ENCODE measurements at regions not wholly inside any gene's neighbourhood (a gene's known extent, or its start where the extent isn't known, plus 50 kb on each side); places are given as distances from the start of the nearest gene placed in this dataset.
"Not testable (repeated sequence)": the region's sequence is repeated elsewhere in the genome, so short reads cannot be mapped to it uniquely, and the experiment has no call there.

GRCh38 chr2:186426153-186427016, 59.7 kb upstream of the ZC3H15 start:
- Histone ChIP-seq H4K8ac (ENCODE audit: low read depth, low read length) (no peak overlapping the region), H4K12ac (ENCODE audit: low read depth, low read length) (no peak overlapping the region), H3K18ac (ENCODE audit: low read length) (no peak overlapping the region), H2BK120ac (ENCODE audit: insufficient read depth, low read length, poor library complexity) (no peak overlapping the region), H3K4me2 (ENCODE audit: low read length) (no peak overlapping the region), H3K23ac (ENCODE audit: low read length) (no peak overlapping the region), H3K27ac (ENCODE audit: low read depth, low read length) (no peak overlapping the region), H3K27me3 (ENCODE audit: insufficient read depth, low read length) (no peaks in the 10 kb centered on the region), H3K79me1 (ENCODE audit: low read length) (no peaks in the 10 kb centered on the region), H2AFZ (ENCODE audit: insufficient read depth, low read length, poor library complexity) (no peak overlapping the region), H2BK5ac (ENCODE audit: low read depth, low read length, poor library complexity) (no peak overlapping the region), H3K36me3 (ENCODE audit: control insufficient read depth in 1 of 2, insufficient read depth in 2 of 2, low read length in 2 of 2) (no peaks in the 10 kb centered on the region), H3K9ac (ENCODE audit: low read length) (no peak overlapping the region), H3K14ac (ENCODE audit: low read length) (no peak overlapping the region), H3K4ac (ENCODE audit: low read depth, low read length) (no peak overlapping the region), H4K91ac (ENCODE audit: low read depth, low read length) (no peak overlapping the region), H3K4me3 (ENCODE audit: low read depth, low read length) (no peak overlapping the region), H2AK5ac (ENCODE audit: low read length) (no peak overlapping the region), H3K9me3 (ENCODE audit: insufficient read depth, low read depth, low read length) (no peaks in the 10 kb centered on the region), H2BK12ac (ENCODE audit: low read length) (no peak overlapping the region), H3K79me2 (ENCODE audit: control insufficient read depth, insufficient read depth, low read length, poor library complexity) (no peaks in the 10 kb centered on the region), H3K4me1 (ENCODE audit: control insufficient read depth in 1 of 2, insufficient read depth in 2 of 2, low read length in 2 of 2) (no peaks in the 10 kb centered on the region)
- no peak for DNase-seq
- WGBS (ENCODE audit: extremely low coverage, insufficient coverage, insufficient read length) = no CpG with 5 or more reads among the region's 3 CpGs

GRCh38 chr2:186427017-186427350, 59.1 kb upstream of the ZC3H15 start:
- not testable (repeated sequence) for DNase-seq; H4K12ac ChIP-seq (ENCODE audit: low read depth, low read length); H4K8ac ChIP-seq (ENCODE audit: low read depth, low read length); H3K27ac ChIP-seq (ENCODE audit: low read depth, low read length); H3K27me3 ChIP-seq (ENCODE audit: insufficient read depth, low read length); H3K36me3 ChIP-seq (ENCODE audit: control insufficient read depth in 1 of 2, insufficient read depth in 2 of 2, low read length in 2 of 2); H3K18ac ChIP-seq (ENCODE audit: low read length); H3K4me2 ChIP-seq (ENCODE audit: low read length); H3K4me1 ChIP-seq (ENCODE audit: control insufficient read depth in 1 of 2, insufficient read depth in 2 of 2, low read length in 2 of 2); H2BK120ac ChIP-seq (ENCODE audit: insufficient read depth, low read length, poor library complexity); H4K91ac ChIP-seq (ENCODE audit: low read depth, low read length); H2AK5ac ChIP-seq (ENCODE audit: low read length); H3K9me3 ChIP-seq (ENCODE audit: insufficient read depth, low read depth, low read length); H2AFZ ChIP-seq (ENCODE audit: insufficient read depth, low read length, poor library complexity); H3K4ac ChIP-seq (ENCODE audit: low read depth, low read length); H2BK12ac ChIP-seq (ENCODE audit: low read length); H3K79me2 ChIP-seq (ENCODE audit: control insufficient read depth, insufficient read depth, low read length, poor library complexity); H2BK5ac ChIP-seq (ENCODE audit: low read depth, low read length, poor library complexity); H3K23ac ChIP-seq (ENCODE audit: low read length); H3K79me1 ChIP-seq (ENCODE audit: low read length); H3K4me3 ChIP-seq (ENCODE audit: low read depth, low read length); H3K14ac ChIP-seq (ENCODE audit: low read length); H3K9ac ChIP-seq (ENCODE audit: low read length)
- no CpG with 5 or more reads among the region's 3 CpGs for WGBS (ENCODE audit: extremely low coverage, insufficient coverage, insufficient read length)

GRCh38 chr2:186427970-186428369, 58.1 kb upstream of the ZC3H15 start:
- H2BK12ac ChIP-seq (ENCODE audit: low read length) = no peak overlapping the region
- no peak overlapping the region for H4K8ac ChIP-seq (ENCODE audit: low read depth, low read length)
- H3K18ac ChIP-seq (ENCODE audit: low read length) = no peak overlapping the region
- H3K4ac ChIP-seq (ENCODE audit: low read depth, low read length) = no peak overlapping the region
- no peak overlapping the region for H3K4me2 ChIP-seq (ENCODE audit: low read length)
- H2AK5ac ChIP-seq (ENCODE audit: low read length) = no peak overlapping the region
- H4K91ac ChIP-seq (ENCODE audit: low read depth, low read length) = no peak overlapping the region
- H3K27me3 ChIP-seq (ENCODE audit: insufficient read depth, low read length) = no peaks in the 10 kb centered on the region
- no peak for DNase-seq
- no peak overlapping the region for H3K9ac ChIP-seq (ENCODE audit: low read length)
- no peak overlapping the region for H3K14ac ChIP-seq (ENCODE audit: low read length)
- no peak overlapping the region for H3K23ac ChIP-seq (ENCODE audit: low read length)
- WGBS (ENCODE audit: extremely low coverage, insufficient coverage, insufficient read length) = no CpG with 5 or more reads among the region's 2 CpGs
- H3K79me1 ChIP-seq (ENCODE audit: low read length) = no peaks in the 10 kb centered on the region
- H2AFZ ChIP-seq (ENCODE audit: insufficient read depth, low read length, poor library complexity) = no peak overlapping the region
- H3K4me3 ChIP-seq (ENCODE audit: low read depth, low read length) = no peak overlapping the region
- H3K27ac ChIP-seq (ENCODE audit: low read depth, low read length) = no peak overlapping the region
- no peaks in the 10 kb centered on the region for H3K79me2 ChIP-seq (ENCODE audit: control insufficient read depth, insufficient read depth, low read length, poor library complexity)
- H3K4me1 ChIP-seq (ENCODE audit: control insufficient read depth in 1 of 2, insufficient read depth in 2 of 2, low read length in 2 of 2) = no peaks in the 10 kb centered on the region
- H2BK5ac ChIP-seq (ENCODE audit: low read depth, low read length, poor library complexity) = no peak overlapping the region
- H4K12ac ChIP-seq (ENCODE audit: low read depth, low read length) = no peak overlapping the region
- H2BK120ac ChIP-seq (ENCODE audit: insufficient read depth, low read length, poor library complexity) = no peak overlapping the region
- H3K9me3 ChIP-seq (ENCODE audit: insufficient read depth, low read depth, low read length) = peaks cover 3% of the 10 kb centered on the region
- no peaks in the 10 kb centered on the region for H3K36me3 ChIP-seq (ENCODE audit: control insufficient read depth in 1 of 2, insufficient read depth in 2 of 2, low read length in 2 of 2)

GRCh38 chr2:186429104-186429503, 57.0 kb upstream of the ZC3H15 start:
- no peaks in the 10 kb centered on the region for H3K27me3 ChIP-seq (ENCODE audit: insufficient read depth, low read length)

More at GRCh38 chr2:186429104-186429503, 57.0 kb upstream of the ZC3H15 start:
- H3K9ac ChIP-seq (ENCODE audit: low read length) = no peak overlapping the region
- no peak overlapping the region for H2BK12ac ChIP-seq (ENCODE audit: low read length)
- no peak overlapping the region for H4K12ac ChIP-seq (ENCODE audit: low read depth, low read length)
- H3K4me3 ChIP-seq (ENCODE audit: low read depth, low read length) = no peak overlapping the region
- no peak overlapping the region for H4K8ac ChIP-seq (ENCODE audit: low read depth, low read length)
- H3K4ac ChIP-seq (ENCODE audit: low read depth, low read length) = no peak overlapping the region
- H2BK120ac ChIP-seq (ENCODE audit: insufficient read depth, low read length, poor library complexity) = no peak overlapping the region
- H2BK5ac ChIP-seq (ENCODE audit: low read depth, low read length, poor library complexity) = no peak overlapping the region
- no peak overlapping the region for H3K27ac ChIP-seq (ENCODE audit: low read depth, low read length)
- H2AFZ ChIP-seq (ENCODE audit: insufficient read depth, low read length, poor library complexity) = no peak overlapping the region
- no peak overlapping the region for H2AK5ac ChIP-seq (ENCODE audit: low read length)
- no peak for DNase-seq
- H3K23ac ChIP-seq (ENCODE audit: low read length) = no peak overlapping the region
- H3K14ac ChIP-seq (ENCODE audit: low read length) = no peak overlapping the region
- H3K9me3 ChIP-seq (ENCODE audit: insufficient read depth, low read depth, low read length) = peaks cover 3% of the 10 kb centered on the region
- H3K79me1 ChIP-seq (ENCODE audit: low read length) = no peaks in the 10 kb centered on the region
- no peaks in the 10 kb centered on the region for H3K36me3 ChIP-seq (ENCODE audit: control insufficient read depth in 1 of 2, insufficient read depth in 2 of 2, low read length in 2 of 2)
- no peak overlapping the region for H3K4me2 ChIP-seq (ENCODE audit: low read length)
- H3K4me1 ChIP-seq (ENCODE audit: control insufficient read depth in 1 of 2, insufficient read depth in 2 of 2, low read length in 2 of 2) = no peaks in the 10 kb centered on the region
- no peak overlapping the region for H3K18ac ChIP-seq (ENCODE audit: low read length)
- H3K79me2 ChIP-seq (ENCODE audit: control insufficient read depth, insufficient read depth, low read length, poor library complexity) = no peaks in the 10 kb centered on the region
- H4K91ac ChIP-seq (ENCODE audit: low read depth, low read length) = no peak overlapping the region
